ENCODE measurements at regions not wholly inside any gene's neighbourhood (a gene's known extent, or its start where the extent isn't known, plus 50 kb on each side); places are given as distances from the start of the nearest gene placed in this dataset.

- no peaks in the 10 kb centered on the region for H3K27me3 ChIP-seq
- TF ChIP-seq, protein P1, sequence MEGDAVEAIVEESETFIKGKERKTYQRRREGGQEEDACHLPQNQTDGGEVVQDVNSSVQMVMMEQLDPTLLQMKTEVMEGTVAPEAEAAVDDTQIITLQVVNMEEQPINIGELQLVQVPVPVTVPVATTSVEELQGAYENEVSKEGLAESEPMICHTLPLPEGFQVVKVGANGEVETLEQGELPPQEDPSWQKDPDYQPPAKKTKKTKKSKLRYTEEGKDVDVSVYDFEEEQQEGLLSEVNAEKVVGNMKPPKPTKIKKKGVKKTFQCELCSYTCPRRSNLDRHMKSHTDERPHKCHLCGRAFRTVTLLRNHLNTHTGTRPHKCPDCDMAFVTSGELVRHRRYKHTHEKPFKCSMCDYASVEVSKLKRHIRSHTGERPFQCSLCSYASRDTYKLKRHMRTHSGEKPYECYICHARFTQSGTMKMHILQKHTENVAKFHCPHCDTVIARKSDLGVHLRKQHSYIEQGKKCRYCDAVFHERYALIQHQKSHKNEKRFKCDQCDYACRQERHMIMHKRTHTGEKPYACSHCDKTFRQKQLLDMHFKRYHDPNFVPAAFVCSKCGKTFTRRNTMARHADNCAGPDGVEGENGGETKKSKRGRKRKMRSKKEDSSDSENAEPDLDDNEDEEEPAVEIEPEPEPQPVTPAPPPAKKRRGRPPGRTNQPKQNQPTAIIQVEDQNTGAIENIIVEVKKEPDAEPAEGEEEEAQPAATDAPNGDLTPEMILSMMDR (IDR thresholded peaks at IDR 0.05): no peak
- no peaks in the 10 kb centered on the region for H3K9me3 ChIP-seq
- H3K4me3 ChIP-seq: no peak overlapping the region
- H3K4me1 ChIP-seq: no peaks in the 10 kb centered on the region
- no peaks in the 10 kb centered on the region for H3K36me3 ChIP-seq
- no peak overlapping the region for H3K27ac ChIP-seq
- no peak for DNase-seq (ENCODE audit: low spot score)
Observed at GRCh38 chr20:24095756-24096155, 107.2 kb upstream of the GGTLC1 start.

GRCh38 chr20:24095303-24095702 lies 106.7 kb upstream of the GGTLC1 start:
- DNase-seq (ENCODE audit: low spot score): no peak
- no peaks in the 10 kb centered on the region for H3K9me3 ChIP-seq
- no peaks in the 10 kb centered on the region for H3K36me3 ChIP-seq
- H3K4me3 ChIP-seq: no peak overlapping the region
- no peaks in the 10 kb centered on the region for H3K27me3 ChIP-seq
- no peak overlapping the region for H3K27ac ChIP-seq
- TF ChIP-seq, protein P1 (IDR thresholded peaks at IDR 0.05): no peak
- no peaks in the 10 kb centered on the region for H3K4me1 ChIP-seq

DNA sequence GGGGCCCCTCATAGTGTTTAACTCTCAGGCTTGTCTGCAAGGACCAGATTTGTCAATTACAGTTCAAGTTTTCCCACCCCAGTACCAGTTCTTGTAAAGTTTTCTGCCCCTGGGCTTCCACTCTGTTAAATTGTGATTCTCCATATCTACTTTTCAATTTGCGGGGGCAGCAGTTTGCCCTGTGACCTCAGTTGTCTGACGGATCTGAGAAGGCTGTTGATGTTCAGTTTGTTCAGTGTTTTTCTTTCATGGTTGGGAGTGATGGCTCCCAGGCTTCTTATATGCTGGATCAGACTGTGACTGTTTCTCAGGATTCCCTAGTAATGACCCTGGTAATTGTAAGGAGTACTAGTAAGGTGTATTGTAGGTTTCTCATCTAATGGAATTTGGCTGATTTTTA lies 101.0 kb upstream of the GGTLC1 start:
- TF ChIP-seq, protein P1 (IDR thresholded peaks at IDR 0.05): no peak
- Histone ChIP-seq H3K27ac (no peak overlapping the region), H3K4me1 (no peaks in the 10 kb centered on the region), H3K36me3 (no peaks in the 10 kb centered on the region), H3K4me3 (no peak overlapping the region), H3K9me3 (no peaks in the 10 kb centered on the region), H3K27me3 (no peaks in the 10 kb centered on the region)
- DNase-seq (ENCODE audit: low spot score): no peak

GRCh38 chr20:24086121-24086520 lies 97.5 kb upstream of the GGTLC1 start:
- H3K36me3 ChIP-seq: no peaks in the 10 kb centered on the region
- DNase-seq (ENCODE audit: low spot score): no peak
- no peak overlapping the region for H3K27ac ChIP-seq
- H3K4me1 ChIP-seq: no peaks in the 10 kb centered on the region
- H3K27me3 ChIP-seq: no peaks in the 10 kb centered on the region
- no peaks in the 10 kb centered on the region for H3K9me3 ChIP-seq
- TF ChIP-seq, protein P1 (IDR thresholded peaks at IDR 0.05): no peak
- no peak overlapping the region for H3K4me3 ChIP-seq

DNA sequence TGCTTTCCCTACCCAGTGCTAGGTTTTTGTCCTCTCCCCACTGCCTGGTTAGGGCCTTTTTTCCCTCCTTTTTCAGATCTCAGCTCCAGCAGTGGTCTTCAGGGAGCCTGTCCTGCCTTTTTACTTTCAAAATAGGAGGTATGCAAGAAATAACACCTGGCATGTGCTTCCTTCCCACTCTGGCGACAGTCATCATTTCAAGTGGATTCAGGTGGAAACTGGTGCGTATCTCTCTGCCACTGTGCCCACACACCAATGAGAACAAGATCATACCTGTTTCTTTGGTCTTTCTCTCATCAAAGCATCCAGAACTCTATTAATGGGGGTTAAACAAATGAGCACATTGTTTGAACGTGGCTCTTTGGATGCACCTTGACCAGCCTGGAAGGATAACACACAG lies 95.7 kb upstream of the GGTLC1 start:
- TF ChIP-seq, protein P1 (IDR thresholded peaks at IDR 0.05): no peak
- Histone ChIP-seq H3K4me1 (no peaks in the 10 kb centered on the region), H3K9me3 (no peaks in the 10 kb centered on the region), H3K36me3 (no peaks in the 10 kb centered on the region), H3K27ac (no peak overlapping the region), H3K4me3 (no peak overlapping the region), H3K27me3 (no peaks in the 10 kb centered on the region)
- DNase-seq (ENCODE audit: low spot score): no peak

DNA sequence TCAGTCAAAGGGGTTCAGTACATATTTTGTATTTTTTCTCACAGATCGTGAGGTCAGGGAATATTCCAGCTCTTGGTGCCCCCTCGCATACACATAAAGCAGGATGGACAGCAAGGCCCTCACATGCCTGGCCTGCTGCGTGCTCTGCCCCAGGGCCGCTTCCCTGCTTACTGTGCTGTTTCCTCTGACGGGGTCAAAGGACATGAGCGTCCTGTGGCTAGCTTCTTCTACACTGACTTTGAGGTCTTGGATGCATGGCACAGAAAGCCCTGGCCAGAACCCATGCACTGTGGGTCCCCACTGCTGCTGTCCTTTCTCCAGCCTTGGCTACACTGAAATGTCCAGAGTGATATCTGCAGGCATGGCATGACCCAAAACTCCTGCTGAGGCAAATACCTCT lies 92.5 kb upstream of the GGTLC1 start:
- TF ChIP-seq, protein P1 (IDR thresholded peaks at IDR 0.05): no peak
- Histone ChIP-seq H3K9me3 (no peaks in the 10 kb centered on the region), H3K36me3 (no peaks in the 10 kb centered on the region), H3K27ac (no peak overlapping the region), H3K27me3 (no peaks in the 10 kb centered on the region), H3K4me3 (no peak overlapping the region), H3K4me1 (no peaks in the 10 kb centered on the region)
- no peak for DNase-seq (ENCODE audit: low spot score)
